ENCODE measurements at regions not wholly inside any gene's neighbourhood (a gene's known extent, or its start where the extent isn't known, plus 50 kb on each side); places are given as distances from the start of the nearest gene placed in this dataset.

DNA sequence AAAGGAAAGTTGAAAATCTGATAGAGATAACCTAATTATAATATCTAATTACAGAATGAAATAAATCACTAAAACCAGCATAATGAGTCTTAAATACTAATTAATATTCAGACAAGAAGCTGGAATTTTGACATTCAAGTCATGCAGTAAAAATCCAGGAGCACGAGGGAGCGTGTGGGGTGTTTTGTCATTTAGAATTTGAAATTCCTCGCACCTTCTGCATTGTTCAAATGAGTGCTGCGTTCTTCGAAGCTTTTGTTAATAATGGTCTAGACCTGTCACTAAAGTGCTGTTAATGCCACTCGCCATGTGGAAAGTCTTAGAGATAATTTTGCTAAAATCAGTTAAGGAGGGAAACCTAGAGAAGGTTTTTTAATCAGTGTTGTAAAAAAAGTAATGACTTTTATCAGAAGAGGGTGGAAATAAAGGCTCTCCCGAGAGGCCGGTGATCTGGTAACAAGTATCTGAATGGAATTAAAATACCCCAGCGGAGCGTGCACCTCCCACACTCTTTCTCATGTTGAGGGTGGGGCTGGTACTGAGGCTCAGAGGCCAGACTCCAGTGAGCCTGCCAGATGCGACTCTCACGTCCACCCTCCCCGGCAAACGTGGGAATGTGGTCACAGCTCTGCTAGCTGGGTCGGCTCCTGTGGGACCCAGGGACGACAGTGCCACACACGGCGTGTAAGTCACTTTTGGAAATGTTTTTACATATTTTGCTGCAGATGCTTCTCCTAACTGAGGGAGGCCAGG lies 69.4 kb upstream of the MYT1L start:
- no peak overlapping the region for H3K27ac ChIP-seq
- H3K27me3 ChIP-seq, result no peaks in the 10 kb centered on the region
- H3K4me1 ChIP-seq, result no peaks in the 10 kb centered on the region
- TF ChIP-seq, protein P1, sequence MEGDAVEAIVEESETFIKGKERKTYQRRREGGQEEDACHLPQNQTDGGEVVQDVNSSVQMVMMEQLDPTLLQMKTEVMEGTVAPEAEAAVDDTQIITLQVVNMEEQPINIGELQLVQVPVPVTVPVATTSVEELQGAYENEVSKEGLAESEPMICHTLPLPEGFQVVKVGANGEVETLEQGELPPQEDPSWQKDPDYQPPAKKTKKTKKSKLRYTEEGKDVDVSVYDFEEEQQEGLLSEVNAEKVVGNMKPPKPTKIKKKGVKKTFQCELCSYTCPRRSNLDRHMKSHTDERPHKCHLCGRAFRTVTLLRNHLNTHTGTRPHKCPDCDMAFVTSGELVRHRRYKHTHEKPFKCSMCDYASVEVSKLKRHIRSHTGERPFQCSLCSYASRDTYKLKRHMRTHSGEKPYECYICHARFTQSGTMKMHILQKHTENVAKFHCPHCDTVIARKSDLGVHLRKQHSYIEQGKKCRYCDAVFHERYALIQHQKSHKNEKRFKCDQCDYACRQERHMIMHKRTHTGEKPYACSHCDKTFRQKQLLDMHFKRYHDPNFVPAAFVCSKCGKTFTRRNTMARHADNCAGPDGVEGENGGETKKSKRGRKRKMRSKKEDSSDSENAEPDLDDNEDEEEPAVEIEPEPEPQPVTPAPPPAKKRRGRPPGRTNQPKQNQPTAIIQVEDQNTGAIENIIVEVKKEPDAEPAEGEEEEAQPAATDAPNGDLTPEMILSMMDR (IDR thresholded peaks at IDR 0.05), result no peak
- no peak overlapping the region for H3K4me3 ChIP-seq
- no peaks in the 10 kb centered on the region for H3K9me3 ChIP-seq
- intact Hi-C loops (cut with DNase I), result no loop called here
- ATAC-seq, result no peak
- no peak for DNase-seq
- H3K36me3 ChIP-seq, result no peaks in the 10 kb centered on the region

DNA sequence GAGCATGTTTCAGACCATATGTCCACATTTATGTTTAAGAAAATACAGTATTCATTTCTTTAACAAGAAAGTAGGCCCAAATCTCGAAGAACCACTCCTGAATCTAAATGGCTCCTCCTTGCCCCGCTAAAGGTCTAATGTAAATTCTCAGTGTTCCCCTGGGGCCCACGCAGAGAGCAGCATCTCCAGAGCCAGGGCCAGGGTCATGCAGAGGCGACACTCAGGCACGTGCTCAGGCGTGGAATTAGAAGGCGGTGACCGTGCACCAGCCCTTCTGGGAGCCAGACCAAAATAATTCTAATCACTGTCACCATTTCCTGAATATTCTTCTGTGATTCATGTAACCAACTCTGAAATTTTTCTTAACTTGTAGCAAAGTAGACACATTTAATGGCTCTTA lies 68.3 kb upstream of the MYT1L start:
- Histone ChIP-seq H3K9me3 (no peaks in the 10 kb centered on the region), H3K27ac (no peak overlapping the region), H3K27me3 (no peaks in the 10 kb centered on the region), H3K4me3 (no peak overlapping the region), H3K4me1 (no peaks in the 10 kb centered on the region), H3K36me3 (no peaks in the 10 kb centered on the region)
- ATAC-seq (no peak), DNase-seq (no peak)
- intact Hi-C loops (cut with DNase I), result no loop called here
- TF ChIP-seq, protein P1 (IDR thresholded peaks at IDR 0.05), result no peak

DNA sequence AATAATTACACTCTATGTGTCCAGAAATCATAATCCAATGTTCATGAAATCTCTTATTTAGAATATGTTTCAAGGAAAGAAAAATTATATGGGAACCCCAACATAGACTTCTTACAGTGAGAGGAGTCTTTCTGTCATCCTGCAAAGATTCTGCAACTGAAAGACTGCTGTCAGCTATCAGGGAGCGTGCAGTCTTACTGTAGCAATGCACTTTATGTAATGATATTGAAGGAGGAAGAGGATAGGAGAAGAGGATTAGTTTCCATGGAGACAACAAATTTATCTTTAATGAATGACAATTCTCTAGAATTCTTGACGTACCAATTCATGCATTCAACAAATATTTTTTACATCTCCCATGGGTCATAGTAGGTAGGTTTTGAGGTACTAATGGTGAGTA lies 61.3 kb upstream of the MYT1L start:
- H3K4me3 ChIP-seq, result no peak overlapping the region
- no peak for DNase-seq
- no peaks in the 10 kb centered on the region for H3K36me3 ChIP-seq
- intact Hi-C loops (cut with DNase I), result no loop called here
- H3K27ac ChIP-seq, result no peak overlapping the region
- ATAC-seq, result no peak
- H3K4me1 ChIP-seq, result no peaks in the 10 kb centered on the region
- H3K9me3 ChIP-seq, result no peaks in the 10 kb centered on the region
- TF ChIP-seq, protein P1 (IDR thresholded peaks at IDR 0.05), result no peak
- no peaks in the 10 kb centered on the region for H3K27me3 ChIP-seq

DNA sequence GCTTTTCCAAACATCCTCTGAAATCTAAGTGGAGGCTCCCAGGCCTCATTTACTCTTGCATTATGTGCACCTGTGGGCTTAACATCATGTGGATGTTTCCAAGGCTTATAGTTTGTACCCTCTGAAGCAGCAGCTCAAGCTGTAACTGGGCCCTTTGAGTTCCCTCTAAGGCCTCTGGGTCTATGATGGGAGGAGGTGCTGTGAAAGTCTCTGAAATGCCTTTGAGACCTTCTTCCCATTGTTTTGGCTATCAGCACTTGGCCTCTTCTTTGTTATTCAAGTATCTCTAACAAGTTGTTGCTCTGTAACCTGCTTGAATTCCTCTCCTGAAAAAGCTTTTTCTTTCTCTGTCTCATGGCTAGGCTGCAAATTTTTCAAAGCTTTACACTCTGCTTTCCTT lies 58.1 kb upstream of the MYT1L start:
- no peaks in the 10 kb centered on the region for H3K27me3 ChIP-seq
- H3K36me3 ChIP-seq, result no peaks in the 10 kb centered on the region
- no peak overlapping the region for H3K4me3 ChIP-seq
- intact Hi-C loops (cut with DNase I), result no loop called here
- ATAC-seq (no peak), DNase-seq (no peak)
- no peak overlapping the region for H3K27ac ChIP-seq
- no peaks in the 10 kb centered on the region for H3K4me1 ChIP-seq
- TF ChIP-seq, protein P1 (IDR thresholded peaks at IDR 0.05), result no peak
- H3K9me3 ChIP-seq, result no peaks in the 10 kb centered on the region

Measured in upper lobe of right lung (tissue), 1 donor.